Activated B cell treated with CpG ODN at 0.5 μM for 24 hours (primary cell): ENCODE measurements at regions not wholly inside any gene's neighbourhood (a gene's known extent, or its start where the extent isn't known, plus 50 kb on each side); places are given as distances from the start of the nearest gene placed in this dataset.

ENCODE experiments used
- ATAC-seq: fragments of 200-7000 bp; cut with Tn5 transposase; one replicate; pipeline ENCODE4 v1.10.0; 2021; ENCODE audit warnings: low read depth, mild to moderate bottlenecking, moderate library complexity
- CTCF ChIA-PET: fragments of 350-600 bp; sonication (Branson Sonifier 250); formaldehyde crosslinking; loops from one replicate; lab custom pipeline; 2021; ENCODE audit warnings: antibody characterized with exemption; lab: Charles Lee
- POLR2A ChIA-PET: fragments of 350-600 bp; sonication (Branson Sonifier 250); formaldehyde crosslinking; loops from one replicate; lab custom pipeline; 2021; ENCODE audit warnings: antibody characterized with exemption; lab: Charles Lee
- DNase-seq: peaks from one replicate; pipeline ENCODE4 v3.0.0; 2022
- H3K27ac Mint-ChIP-seq: one replicate; pipeline ENCODE4 v1.8.0; 2020; ENCODE audit warnings: mixed read lengths
- H3K27me3 Mint-ChIP-seq: one replicate; pipeline ENCODE4 v1.8.0; 2021; ENCODE audit warnings: mixed read lengths
- H3K36me3 Mint-ChIP-seq: one replicate; pipeline ENCODE4 v1.8.0; 2021; ENCODE audit warnings: low read depth, mixed read lengths
- H3K4me1 Mint-ChIP-seq: one replicate; pipeline ENCODE4 v1.8.0; 2021; ENCODE audit warnings: mixed read lengths
- H3K4me3 Mint-ChIP-seq: one replicate; pipeline ENCODE4 v1.8.0; 2020; ENCODE audit warnings: mild to moderate bottlenecking, mixed read lengths
- H3K9me3 Mint-ChIP-seq: one replicate; pipeline ENCODE4 v1.8.0; 2020; ENCODE audit warnings: mixed read lengths
- CTCF ChIP-seq: fragments of 200-600 bp; IDR thresholded peaks from one replicate; pipeline ENCODE4 v1.8.0; 2022; ENCODE audit warnings: antibody characterized with exemption, mild to moderate bottlenecking
- intact Hi-C: fragments of 100-400 bp; cut with micrococcal nuclease; formaldehyde crosslinking; loops from one replicate; pipeline ENCODE4 v1.15.1; 2024

GRCh38 chr15:98433346-98433745 is 215.0 kb upstream of the IGF1R start:
- intact Hi-C loops = no loop called here
- H3K36me3 Mint-ChIP-seq = no peaks in the 10 kb centered on the region
- H3K4me1 Mint-ChIP-seq = no peaks in the 10 kb centered on the region
- DNase-seq (no peak), ATAC-seq (no peak)
- H3K9me3 Mint-ChIP-seq = no peaks in the 10 kb centered on the region
- no peak overlapping the region for H3K4me3 Mint-ChIP-seq
- peaks cover 20% of the 10 kb centered on the region for H3K27me3 Mint-ChIP-seq
- CTCF ChIA-PET = interaction anchor here (1.1 kb wide), 1 partner anchor 10 kb away, joined by 3 read pairs; no protein-coding TSS in a partner anchor
- POLR2A ChIA-PET = no interaction called here
- no peak for TF ChIP-seq CTCF
- H3K27ac Mint-ChIP-seq = no peak overlapping the region

- Mint-ChIP-seq H3K36me3 (no peaks in the 10 kb centered on the region), H3K9me3 (no peaks in the 10 kb centered on the region), H3K4me1 (no peaks in the 10 kb centered on the region), H3K27ac (no peak overlapping the region), H3K27me3 (peaks cover 17% of the 10 kb centered on the region), H3K4me3 (no peak overlapping the region)
- CTCF ChIA-PET = interaction anchor here (1.1 kb wide), 1 partner anchor 10 kb away, joined by 3 read pairs; no protein-coding TSS in a partner anchor
- POLR2A ChIA-PET = no interaction called here
- no peak for DNase-seq
- no peak for ATAC-seq
- no peak for TF ChIP-seq CTCF
- intact Hi-C loops = no loop called here
Observed at GRCh38 chr15:98433856-98434255, 214.5 kb upstream of the IGF1R start.

- Mint-ChIP-seq H3K36me3 (no peaks in the 10 kb centered on the region), H3K27ac (no peak overlapping the region), H3K27me3 (no peaks in the 10 kb centered on the region), H3K4me3 (no peak overlapping the region), H3K4me1 (peaks cover 5% of the 10 kb centered on the region), H3K9me3 (no peaks in the 10 kb centered on the region)
- no peak for TF ChIP-seq CTCF
- ChIA-PET POLR2A (no interaction called here), CTCF (no interaction called here)
- DNase-seq = no peak
- ATAC-seq = no peak
- intact Hi-C loops = no loop called here
Observed at GRCh38 chr15:98437752-98438151, 210.6 kb upstream of the IGF1R start.

GRCh38 chr15:98438326-98438725 is 210.0 kb upstream of the IGF1R start:
- Mint-ChIP-seq H3K36me3 (no peaks in the 10 kb centered on the region), H3K4me1 (peaks cover 5% of the 10 kb centered on the region), H3K9me3 (no peaks in the 10 kb centered on the region), H3K27me3 (peaks cover 2% of the 10 kb centered on the region), H3K27ac (no peak overlapping the region), H3K4me3 (no peak overlapping the region)
- CTCF ChIA-PET = no interaction called here
- TF ChIP-seq CTCF = no peak
- no peak for ATAC-seq
- POLR2A ChIA-PET = no interaction called here
- intact Hi-C loops = no loop called here
- DNase-seq = no peak

GRCh38 chr15:98438907-98439306 is 209.4 kb upstream of the IGF1R start:
- H3K4me1 Mint-ChIP-seq = peaks cover 5% of the 10 kb centered on the region
- DNase-seq (no peak), ATAC-seq (no peak)
- no peak overlapping the region for H3K4me3 Mint-ChIP-seq
- no peaks in the 10 kb centered on the region for H3K36me3 Mint-ChIP-seq
- ChIA-PET POLR2A (no interaction called here), CTCF (interaction anchor here (1.0 kb wide), 1 partner anchor 11 kb away, joined by 3 read pairs; no protein-coding TSS in a partner anchor)
- TF ChIP-seq CTCF = no peak
- intact Hi-C loops = no loop called here
- no peak overlapping the region for H3K27ac Mint-ChIP-seq
- no peaks in the 10 kb centered on the region for H3K9me3 Mint-ChIP-seq
- peaks cover 2% of the 10 kb centered on the region for H3K27me3 Mint-ChIP-seq
